Hematopoietic multipotent progenitor cell treated with erythropoietin and hydrocortisone succinate and interleukin-3 and kit ligand, for 6 days (in vitro differentiated cells): ENCODE measurements at regions not wholly inside any gene's neighbourhood (a gene's known extent, or its start where the extent isn't known, plus 50 kb on each side); places are given as distances from the start of the nearest gene placed in this dataset.

ENCODE experiments used
- DNase-seq: peaks from one replicate; pipeline ENCODE4 v3.0.0-alpha.2; 2015

DNA sequence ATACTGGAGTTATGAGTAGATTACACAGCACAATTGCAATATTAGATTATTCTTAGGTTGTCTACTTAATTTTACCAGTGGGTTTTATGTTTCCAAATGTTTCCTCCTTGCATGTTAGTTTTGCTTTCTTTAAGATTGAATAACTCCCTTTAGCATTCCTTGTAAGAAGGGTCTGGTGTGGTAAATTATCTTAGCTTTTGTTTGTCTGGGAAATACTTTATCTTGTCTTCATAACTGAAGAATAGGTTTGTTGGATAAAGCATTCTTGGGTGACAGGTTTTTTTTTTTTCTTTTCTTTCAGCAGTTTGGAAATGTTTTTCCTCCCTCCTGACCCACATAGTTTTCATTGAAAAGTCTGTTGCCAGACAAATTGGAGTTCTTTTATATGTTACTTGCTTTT is 531.1 kb downstream of the ANXA1 start:
- no peak for DNase-seq

DNA sequence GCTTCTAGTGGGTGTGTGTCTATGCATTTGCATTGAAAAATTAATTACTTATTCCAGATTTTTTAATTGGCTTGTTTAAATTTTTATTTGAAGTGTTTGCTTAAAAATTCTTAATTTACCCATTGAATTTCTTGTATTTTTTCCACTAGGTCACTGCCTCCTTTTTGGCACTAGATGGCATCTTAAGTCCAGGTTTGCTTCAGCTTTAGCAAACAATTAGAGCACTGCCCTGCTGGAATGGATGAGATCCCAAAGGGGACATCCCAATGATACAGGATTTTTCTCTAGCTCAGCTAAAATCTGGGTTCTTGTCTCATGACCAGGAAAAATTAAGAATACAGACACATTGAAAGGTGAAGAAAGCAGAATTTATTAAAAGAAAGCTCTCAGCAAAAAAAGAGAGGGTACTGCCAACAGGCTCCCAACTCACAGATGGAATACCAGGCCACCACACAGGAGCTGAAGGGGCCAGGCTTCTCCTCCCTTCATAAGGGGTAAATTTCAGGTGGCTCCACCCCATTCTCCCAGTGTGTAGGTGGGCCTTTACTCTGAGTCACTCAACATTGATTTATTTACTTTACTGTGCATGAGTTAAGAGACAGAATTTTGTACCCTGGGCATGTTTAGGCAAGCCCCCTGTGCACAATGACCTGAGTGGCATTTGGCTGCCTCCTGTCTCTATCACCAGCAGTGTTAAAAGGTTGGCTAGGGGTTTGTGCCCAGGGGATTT is 532.4 kb downstream of the ANXA1 start:
- DNase-seq = peak; percentile 31

DNA sequence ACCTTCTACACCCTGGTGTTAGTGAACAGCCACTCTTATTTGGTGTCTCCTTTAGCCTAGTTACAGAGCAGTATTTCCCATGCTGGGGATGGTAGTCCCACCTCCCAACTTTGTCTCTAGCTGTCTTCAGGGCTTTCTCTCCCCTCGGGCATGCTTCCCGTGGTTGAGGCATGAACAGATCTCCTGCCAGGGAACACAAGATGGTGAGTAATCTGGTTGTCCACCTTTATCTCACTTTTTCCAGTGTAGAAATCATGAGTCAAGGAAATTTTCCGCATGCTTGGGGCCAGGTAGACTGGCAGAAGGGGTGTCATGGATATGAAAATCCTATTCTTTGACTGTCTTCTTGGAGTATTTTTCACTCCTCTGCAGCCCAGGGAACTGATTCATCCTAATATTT is 532.9 kb downstream of the ANXA1 start:
- no peak for DNase-seq

DNA sequence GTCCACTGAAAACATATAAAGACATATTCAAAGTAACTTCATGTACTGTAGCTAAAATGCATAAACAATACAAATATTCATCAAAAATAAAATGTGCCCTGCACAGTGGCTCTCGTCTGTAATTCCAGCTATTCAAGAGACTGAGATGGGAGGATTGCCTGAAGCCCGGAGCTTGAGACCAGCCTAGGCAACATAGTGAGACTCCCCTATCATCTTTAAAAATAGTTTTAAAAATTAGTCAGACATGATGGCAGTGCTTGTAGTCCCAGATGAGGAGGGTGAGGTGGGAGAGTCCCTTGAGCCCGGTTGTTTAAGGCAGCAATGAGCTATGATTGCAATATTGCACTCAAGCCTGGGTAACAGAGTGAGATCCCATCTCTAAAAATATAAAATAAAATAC is 534.1 kb downstream of the ANXA1 start:
- no peak for DNase-seq

DNA sequence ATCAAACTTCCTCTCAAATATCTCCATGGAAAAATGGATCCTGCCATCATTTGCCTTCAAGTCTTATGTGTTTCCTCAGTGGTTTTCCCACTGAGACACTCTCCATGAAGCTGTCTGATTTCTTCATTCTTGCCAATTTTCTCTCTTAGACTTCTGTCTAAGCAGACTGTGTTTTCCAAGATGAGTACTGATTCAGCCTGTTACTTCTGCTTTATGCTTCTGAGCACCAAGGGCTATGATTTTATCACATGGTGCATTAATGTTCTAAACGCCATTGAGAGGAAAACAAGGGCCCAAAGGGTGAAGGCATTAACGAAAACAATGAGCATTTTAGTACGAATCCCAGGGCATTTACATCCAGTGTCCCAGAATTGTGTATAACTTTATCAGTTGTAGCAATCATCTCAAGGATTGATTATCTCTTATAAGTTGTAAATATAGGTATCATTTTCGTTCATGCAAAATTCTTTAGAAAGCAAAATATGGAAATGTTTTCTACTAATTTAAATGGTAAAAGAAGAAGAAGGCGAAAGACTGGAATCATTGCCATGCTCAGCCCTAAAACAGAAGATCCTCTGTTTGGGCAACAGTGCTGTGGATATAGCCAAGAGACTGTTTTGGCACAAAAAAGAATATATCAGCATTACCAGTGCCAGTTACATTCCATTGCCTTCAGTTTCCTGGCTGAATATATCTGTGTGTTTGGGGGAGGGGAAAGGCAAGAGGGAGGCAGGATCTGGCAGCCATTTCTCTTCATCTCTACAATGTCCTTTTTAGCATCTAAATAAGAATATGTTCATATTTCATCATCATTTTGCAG is 537.6 kb downstream of the ANXA1 start:
- DNase-seq = no peak

DNA sequence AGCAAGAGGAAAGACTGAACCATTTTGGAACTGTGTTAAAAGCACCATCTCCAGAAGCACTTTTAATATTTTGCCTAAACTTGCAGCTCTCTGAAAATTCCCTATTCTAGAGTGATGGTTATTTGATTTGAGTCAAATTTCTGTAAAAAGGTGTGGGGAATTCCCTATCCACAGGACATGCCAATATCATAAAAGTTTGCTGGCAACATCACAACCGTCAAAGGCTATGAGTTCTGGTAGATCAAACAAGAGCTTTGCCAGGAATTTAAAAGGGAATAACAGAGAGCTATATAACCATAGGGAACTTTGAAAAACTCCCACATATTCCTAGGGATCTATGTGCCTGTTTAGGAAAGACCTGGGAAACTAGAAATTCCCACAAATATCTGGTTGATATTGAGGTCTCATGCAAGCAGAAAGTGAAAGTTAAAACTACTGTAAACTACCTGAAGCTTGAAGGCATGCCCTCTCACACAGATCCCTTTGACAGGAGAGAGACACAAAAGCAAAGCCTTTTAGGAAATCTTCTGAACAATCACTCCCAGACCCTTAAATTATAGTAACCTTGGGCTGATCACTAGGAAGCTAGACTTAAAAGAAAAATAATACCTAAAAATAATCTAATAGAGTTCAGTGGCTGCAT is 549.9 kb downstream of the ANXA1 start:
- DNase-seq = no peak

DNA sequence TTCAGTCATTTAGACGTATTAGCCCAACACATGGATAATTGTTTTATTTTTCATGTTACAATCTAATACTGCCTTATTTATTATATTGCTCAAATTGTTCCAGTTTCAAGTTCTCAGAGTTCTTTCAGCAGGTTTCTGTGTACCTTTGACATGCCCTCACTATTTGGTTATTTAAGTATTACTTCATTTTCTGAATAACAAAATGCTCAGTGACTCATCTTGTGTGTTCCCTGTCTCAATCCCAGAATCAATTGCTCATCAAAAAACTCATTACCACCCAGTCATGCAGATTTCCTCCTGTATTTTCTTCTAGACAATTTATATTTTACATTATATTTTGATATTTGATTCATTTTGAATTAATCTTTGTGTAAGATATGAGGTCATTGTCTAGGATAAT is 562.6 kb downstream of the ANXA1 start:
- DNase-seq = no peak

DNA sequence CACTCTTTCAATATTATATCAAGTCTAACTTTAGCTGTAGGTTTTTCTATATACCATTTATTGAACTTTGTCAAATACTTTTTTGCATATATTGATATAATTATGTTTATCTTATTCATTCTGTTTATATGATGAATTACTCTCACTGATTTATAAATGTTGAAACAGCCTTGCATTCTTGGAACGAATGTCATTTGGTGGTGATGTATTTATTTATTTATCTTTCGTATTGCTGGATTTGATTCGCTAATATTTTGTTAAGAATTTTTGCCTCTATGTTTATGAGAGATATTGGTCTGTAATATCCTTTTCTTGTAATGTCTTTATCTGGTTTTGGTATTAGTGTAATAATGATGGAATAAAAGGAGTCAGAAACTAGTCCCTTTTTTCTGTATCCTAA is 563.9 kb downstream of the ANXA1 start:
- no peak for DNase-seq

DNA sequence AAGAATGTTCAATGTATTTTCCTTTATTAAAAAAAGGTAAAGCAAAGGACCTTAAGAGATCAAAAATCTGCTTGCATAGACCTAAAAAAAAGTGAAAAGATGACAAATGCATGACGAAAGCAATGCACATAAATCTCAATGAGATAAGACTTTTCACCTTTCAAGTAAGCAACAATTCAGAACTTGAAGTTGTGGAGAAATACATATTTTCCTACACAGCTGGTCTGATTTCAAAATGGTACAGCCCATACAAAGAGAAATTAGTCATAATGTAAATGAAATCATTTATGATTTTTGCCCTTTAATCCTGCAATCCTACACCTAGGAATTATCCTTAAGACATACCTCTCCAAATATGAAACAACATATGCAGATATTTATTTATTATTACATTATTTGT is 568.0 kb downstream of the ANXA1 start:
- no peak for DNase-seq

DNA sequence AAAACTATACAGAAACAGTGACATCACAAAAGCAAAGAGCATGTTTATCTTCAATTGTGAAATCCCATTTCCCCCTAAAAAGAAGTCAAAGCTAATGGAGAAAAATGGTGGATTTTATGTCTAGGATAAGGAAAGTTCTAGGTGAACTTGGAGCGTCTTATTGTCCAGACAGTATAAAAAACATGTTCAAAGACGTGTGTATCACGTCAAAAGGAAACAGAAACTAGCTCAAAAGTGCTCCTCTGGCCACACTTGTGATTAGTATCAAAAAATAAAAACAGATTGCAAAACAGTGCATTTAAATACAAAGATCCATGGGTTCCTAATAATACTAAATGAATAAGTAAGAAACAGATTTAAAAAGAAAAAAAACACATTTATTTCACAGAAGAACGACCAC is 568.9 kb downstream of the ANXA1 start:
- no peak for DNase-seq

DNA sequence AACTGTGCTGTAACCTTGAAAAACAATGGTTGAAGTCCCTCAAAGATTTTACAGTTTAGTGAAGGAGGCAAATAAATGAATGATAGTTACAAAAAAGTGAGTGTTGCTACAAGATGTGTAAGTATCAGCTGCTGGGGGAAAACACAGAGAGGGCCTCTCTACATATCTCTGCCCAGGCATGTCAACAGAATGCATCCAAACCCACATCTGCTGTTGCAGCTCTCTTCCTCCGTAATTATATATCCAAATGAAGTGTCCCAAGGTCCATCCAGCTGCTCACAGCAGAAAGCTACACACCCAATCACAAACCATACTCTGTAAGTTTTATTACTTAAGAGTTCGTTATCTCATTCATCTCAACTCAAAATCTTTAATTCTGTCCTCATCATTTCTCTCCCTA is 584.6 kb downstream of the ANXA1 start:
- DNase-seq = no peak

DNA sequence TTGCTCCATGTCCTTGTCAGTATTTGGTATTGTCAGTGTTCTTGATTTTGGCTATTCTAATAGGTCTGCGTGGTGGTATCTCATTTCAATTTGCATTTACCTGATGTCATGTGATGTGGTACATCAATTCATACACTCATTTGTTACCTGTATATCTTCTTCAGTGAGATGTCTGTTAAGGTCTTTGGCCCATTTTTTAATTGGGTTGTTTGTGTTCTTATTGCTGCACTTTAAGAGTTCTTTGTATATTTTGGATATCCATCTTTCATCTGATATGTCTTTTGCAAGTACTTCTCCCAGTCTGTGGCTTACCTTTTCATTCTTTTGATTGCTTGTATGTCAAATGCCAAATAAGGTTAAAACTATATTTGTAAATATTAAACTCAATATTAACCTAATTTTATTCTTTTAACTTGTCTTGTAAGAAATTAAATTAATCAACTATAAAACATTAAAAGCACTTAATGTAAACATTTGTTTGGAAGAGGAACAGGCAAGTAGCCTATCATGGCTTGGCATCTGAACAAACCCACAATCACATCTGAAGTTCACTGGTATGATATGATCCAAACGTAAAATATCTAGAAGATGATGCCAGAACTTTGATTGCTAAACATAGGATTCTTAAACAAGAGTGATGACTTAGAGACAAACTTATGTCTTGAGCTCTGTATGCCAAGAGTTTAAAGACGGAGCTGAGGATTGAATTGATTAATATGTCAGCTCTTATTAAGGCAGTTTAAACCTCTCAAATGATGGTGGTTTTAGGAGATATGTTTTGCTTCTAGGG is 587.3 kb downstream of the ANXA1 start:
- no peak for DNase-seq

DNA sequence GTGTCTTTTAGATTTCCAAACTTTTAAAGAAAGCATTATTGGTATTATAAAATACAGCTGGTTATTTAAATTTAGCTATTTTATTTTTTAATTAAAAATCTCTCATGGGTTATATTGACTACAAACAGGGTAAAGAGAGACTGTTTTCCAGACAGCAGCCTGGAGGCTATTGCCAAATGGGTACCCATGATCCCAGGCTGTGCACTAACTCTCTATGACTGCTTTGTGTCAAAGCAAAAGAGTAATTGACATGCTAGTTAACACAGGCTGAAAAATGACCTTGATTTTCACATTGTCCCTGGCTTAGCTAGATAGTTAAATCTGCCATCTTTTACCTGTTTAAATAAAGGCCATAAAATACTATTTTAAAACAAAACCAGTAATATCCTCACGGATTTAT is 589.7 kb downstream of the ANXA1 start:
- DNase-seq = no peak

DNA sequence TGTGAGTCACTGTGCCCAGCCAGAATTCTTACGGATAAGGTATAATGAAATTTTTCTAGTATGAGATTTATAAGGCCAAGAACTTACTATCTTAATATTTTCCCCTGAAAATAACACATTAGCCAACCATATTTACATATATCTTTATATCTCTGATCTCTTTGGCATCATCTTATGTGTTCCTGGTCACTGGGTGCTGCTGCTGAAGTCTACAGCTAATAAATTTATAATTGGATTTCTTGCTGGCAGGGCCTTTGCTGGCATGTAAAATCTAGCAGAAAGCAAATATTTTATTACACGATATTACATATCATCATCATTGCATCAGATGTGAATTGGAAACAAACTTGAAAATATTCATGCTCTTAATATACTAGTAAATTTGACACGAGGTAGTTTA is 590.7 kb downstream of the ANXA1 start:
- no peak for DNase-seq

DNA sequence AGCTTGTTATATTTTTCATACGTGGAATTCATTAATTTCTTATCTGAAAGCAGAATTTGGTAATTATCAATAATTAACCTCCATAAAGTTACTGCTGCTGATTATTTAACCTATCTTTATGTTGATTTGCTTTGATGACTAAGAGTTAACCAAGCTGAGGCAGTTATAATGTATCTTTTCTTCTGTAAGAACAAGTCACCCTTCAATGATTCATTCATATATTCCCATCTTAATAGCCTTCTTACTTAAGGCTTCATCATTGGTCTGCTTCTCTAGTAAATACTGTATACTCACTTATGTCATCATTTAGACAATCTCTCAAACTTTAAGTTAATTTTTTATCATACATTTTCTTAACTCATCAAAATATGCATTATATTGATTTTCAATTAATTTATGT is 592.2 kb downstream of the ANXA1 start:
- no peak for DNase-seq

DNA sequence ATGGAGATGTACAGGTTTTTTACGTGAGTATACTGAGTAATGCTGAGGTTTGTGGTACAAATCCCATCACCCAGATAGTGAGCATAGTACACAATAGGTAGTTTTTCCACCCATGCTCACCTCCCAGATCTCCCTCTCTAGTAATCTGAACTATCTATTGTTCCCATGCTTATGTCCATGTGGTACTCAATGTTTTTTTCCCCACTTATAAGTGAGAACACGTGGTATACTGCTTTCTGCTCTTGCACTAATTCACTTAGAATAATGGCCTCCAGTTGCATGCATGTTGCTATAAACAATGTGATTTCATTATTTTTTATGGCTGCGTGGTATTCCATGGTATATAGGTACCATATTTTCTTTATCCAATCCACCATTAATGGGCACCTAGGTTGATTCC is 593.9 kb downstream of the ANXA1 start:
- no peak for DNase-seq

DNA sequence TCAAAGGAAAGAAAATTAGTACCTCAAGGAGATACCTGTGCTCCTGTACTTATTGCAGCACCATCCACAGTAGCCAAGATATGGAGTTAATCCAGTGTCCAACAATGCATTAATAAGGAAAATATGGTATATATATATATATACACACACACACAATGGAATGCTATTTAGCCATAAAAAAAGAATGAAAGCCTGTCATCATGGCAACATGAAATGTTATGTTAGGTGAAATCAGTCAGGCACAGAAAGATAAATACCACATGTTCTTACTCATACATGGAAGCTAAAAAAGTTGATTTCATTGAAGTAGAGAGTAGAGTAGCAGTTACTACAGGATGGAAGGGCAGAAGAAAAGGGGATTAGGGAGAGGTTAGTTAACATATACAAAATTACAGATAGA is 601.5 kb downstream of the ANXA1 start:
- DNase-seq = no peak

DNA sequence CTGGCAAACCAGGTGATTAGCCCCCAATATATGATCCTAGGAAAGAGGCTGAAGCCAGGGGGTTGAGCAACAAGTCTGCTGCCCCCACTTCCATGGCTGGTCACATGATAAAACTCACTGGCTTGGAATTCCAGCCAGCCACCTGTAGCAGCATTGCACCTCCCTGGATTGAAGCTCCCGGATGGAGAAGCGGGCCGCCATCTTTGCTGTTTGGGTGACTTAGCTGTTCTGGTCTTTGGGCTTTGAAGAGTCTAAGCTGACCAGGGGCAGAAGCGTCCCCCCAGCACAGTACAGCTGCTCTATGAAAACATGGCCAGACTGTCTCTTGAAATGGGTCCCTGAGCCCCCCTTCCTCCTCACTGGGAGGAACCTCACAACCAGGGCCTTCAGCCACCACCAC is 610.2 kb downstream of the ANXA1 start:
- no peak for DNase-seq

DNA sequence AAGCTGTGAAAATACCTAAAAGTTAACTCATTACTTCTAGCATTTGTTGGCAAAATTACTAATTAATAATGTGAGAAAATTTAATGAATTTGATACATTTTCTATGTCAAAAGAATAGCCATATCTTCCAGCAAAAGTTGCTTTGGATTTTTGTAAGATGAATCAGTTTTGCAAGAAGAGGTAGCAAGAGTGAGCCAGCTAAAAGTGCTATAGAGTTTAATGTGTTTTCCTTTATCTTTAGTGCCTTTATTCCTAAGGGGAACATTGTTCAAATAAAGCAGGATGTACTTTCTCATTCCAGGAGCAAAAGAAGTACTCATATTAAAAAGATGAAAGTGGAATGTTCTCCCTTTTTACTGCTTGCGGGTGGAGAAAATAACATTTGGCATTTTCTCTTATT is 622.2 kb downstream of the ANXA1 start:
- no peak for DNase-seq

DNA sequence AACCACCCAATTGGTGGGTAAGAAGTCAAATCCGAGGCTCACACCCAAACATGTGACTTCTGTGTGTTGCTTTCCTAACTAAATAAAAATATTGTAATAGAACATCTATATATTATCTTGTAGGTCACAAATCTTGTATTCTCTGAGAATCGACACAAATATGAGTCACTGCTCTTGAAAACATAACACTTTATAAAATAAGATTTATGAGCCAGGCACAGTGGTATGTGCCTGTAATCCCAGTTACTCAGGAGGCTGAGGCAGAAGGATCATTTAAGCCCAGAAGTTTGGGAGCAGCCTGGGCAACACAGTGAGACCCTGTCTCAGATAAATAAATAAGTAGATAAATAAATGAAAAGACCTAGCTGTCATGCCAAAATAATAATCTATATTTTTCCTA is 624.1 kb downstream of the ANXA1 start:
- DNase-seq = no peak

DNA sequence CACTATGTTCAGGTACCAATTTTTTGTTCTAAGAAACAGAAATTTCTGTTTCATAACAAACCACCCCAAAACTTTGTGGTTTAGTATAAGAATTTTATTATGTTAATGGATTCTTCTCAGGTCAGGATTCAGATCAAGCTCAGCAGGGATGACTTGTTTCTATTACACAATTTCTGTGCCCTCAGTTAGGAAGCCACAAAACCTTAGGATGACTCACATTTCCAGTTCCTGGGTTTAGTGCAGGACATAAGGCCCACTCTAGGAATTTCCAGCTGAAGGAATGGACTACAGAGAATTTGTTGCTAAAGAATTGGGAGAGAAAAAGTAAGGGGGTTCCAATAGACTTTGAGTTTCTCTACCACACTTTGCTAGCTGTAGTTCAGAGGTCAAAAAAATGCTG is 629.3 kb downstream of the ANXA1 start:
- DNase-seq = no peak

DNA sequence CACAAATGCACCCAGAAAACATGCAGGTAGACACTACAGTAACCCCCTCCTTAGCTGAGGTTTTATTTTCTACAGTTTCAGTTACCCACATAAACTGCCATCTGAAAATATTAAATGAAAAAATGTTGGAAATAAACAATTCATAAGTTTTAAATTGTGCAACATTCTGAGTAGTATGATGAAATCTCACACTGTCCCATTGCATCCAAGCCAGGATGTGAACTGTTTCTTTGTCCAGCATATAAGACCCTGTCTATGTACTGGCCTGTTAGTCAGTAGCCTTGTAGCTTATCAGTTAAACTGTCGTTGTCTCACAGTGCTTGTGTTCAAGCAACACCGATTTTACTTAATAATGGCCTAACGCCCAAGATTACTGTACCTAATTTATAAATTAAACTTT is 630.5 kb downstream of the ANXA1 start:
- no peak for DNase-seq

DNA sequence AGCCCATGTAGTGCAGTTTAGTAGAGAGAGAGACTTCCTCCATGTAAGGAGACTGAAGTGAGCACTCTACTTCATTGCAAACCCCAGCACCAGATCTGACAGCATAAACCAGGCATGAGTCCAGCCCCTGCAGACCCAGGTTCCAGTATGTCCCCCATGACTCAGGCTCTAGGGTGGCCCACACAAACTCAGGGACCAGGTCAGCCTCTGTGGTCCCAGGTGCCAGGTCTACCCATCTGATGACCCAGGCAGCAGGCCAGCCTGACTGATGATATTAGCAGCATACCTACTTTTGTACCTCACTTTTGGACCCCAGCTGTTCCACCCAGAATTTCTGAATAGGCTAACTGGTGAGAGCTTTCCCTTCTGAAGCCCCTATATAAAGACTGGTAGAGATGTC is 647.8 kb downstream of the ANXA1 start:
- no peak for DNase-seq
